ENCODE measurements at regions not wholly inside any gene's neighbourhood (a gene's known extent, or its start where the extent isn't known, plus 50 kb on each side); places are given as distances from the start of the nearest gene placed in this dataset.

DNA sequence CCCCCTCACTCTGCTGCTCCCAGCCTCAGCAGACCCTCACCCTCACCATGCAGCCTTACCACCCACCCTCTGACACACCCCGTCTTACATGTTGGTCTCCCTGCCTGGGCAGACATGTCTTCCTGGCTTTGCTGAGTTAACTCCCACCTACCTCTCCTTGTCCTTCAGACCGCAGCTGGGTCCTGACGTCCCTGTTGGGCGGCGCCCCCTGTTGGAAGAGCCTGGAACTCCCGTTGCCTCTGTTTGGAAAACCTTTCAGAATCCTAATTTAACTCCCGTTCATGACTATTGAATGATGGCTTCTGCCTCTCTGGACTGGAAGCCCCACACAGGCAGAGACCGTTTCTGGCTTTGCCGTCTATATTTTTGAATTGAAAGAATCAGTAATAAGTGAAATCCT, 245.1 kb downstream of the MYLK4 start:
- Histone ChIP-seq H3K9me3 (ENCODE audit: control insufficient read depth, low read length) (no peaks in the 10 kb centered on the region), H3K27ac (ENCODE audit: low read depth, low read length, severe bottlenecking) (no peak overlapping the region), H3K36me3 (ENCODE audit: control insufficient read depth, insufficient read depth, low read length) (no peaks in the 10 kb centered on the region), H3K4me1 (ENCODE audit: control insufficient read depth, insufficient read depth, low read length, poor library complexity, severe bottlenecking) (no peaks in the 10 kb centered on the region), H3K4me3 (ENCODE audit: extremely low read depth, insufficient read depth, low read length, poor library complexity, severe bottlenecking) (no peak overlapping the region)
- 53% methylated on average over 8 to 9 of the region's 9 CpGs for WGBS, 2 experiments (ENCODE audit: insufficient coverage in 2 of 2)

DNA sequence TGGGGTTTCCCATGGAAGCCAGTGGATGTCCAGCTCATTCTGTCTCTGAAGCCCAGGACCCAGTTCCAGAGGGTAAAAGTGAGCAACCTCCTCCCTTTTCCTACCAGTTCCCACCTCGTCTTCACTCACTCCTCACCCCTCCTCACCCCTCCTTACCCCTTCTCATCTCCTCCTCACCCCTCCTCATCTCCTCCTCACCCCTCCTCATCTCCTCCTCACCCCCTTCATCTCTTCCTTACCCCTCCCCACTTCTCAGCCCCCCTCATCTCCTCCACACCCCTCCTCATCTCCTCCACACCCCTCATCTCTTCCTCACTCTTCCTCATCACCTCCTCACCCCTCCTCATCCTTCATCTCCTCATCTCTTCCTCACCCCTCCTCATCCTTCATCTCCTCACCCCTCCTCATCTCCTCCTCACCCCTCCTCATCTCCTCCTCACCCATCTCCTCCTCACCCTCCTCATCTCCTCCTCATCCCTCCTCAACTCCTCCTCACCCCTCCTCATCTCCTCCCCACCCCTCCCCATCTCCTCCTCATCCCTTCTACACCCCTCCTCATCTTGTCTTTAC, 246.1 kb downstream of the MYLK4 start:
- H3K4me1 ChIP-seq (ENCODE audit: control insufficient read depth, insufficient read depth, low read length, poor library complexity, severe bottlenecking): no peaks in the 10 kb centered on the region
- 86 to 100% methylated on average over 1 of the region's 1 CpG for WGBS, 2 experiments (ENCODE audit: insufficient coverage in 2 of 2)
- H3K36me3 ChIP-seq (ENCODE audit: control insufficient read depth, insufficient read depth, low read length): no peaks in the 10 kb centered on the region
- no peaks in the 10 kb centered on the region for H3K9me3 ChIP-seq (ENCODE audit: control insufficient read depth, low read length)
- no peak overlapping the region for H3K27ac ChIP-seq (ENCODE audit: low read depth, low read length, severe bottlenecking)
- H3K4me3 ChIP-seq (ENCODE audit: extremely low read depth, insufficient read depth, low read length, poor library complexity, severe bottlenecking): no peak overlapping the region

DNA sequence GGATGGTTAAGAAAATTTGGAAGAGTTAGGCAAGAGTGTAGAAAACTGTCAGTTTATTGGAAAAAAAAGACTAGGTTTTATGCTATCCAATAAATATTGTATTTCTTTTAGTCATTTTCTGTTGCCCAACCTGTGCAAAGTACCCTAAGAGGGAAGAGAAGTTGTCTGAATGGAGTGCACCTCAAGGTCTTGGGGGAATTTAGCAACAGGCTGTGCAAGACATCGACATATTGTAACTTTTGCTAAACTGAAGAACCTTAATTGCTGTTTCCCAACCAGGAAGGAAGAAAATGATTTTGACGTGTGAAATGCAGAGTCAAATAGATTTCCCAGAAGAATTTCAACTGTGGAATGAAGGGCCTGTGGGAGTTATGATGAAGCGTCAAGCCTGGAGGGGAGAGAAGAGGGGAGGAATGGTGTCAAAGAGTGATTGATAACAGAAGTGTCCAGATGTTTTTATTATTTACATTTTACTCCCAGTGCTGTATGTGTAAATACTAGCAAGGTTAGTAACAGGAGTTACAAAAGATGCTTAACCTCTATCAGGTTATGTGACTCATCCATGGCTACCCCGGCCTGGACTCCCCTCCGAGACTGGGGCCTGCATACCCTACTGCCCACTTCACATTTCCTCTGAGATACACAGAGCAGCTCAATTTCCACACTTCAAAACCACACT, 246.8 kb downstream of the MYLK4 start:
- no peaks in the 10 kb centered on the region for H3K4me1 ChIP-seq (ENCODE audit: control insufficient read depth, insufficient read depth, low read length, poor library complexity, severe bottlenecking)
- no peak overlapping the region for H3K4me3 ChIP-seq (ENCODE audit: extremely low read depth, insufficient read depth, low read length, poor library complexity, severe bottlenecking)
- no peaks in the 10 kb centered on the region for H3K9me3 ChIP-seq (ENCODE audit: control insufficient read depth, low read length)
- 79 to 88% methylated on average over 4 of the region's 5 CpGs for WGBS, 2 experiments (ENCODE audit: insufficient coverage in 2 of 2)
- no peaks in the 10 kb centered on the region for H3K36me3 ChIP-seq (ENCODE audit: control insufficient read depth, insufficient read depth, low read length)
- no peak overlapping the region for H3K27ac ChIP-seq (ENCODE audit: low read depth, low read length, severe bottlenecking)

DNA sequence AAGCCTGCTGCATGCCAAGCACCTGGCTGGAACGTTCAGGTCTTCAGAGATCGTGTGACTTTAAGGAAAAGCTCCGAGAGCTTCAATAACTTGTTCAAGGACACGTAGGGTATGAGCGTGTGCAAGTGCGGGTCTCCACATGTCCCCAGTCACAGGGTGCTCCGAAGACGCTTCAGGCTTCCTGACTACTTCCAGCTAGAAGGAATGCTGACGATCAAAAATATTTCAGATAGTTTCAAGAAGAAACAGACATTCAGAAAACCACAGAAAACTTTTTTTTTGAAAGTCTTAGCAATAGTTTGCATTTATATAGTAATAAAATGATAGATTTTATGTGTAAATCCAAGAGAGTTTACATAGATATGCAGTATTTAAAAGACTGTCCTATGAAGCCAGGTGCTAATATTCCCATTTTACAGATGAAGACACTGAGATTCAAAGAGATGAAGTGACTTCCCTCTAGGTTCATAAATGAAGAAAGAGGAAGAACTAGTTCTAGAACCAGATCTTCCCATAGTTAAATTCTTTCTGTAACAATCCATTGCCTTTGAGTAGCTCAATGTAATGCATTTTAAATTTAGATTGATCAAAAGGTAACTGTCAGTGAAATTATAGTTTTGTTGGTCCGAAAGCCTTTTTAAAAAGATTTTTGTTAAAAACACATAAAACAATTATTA, 247.6 kb downstream of the MYLK4 start:
- Histone ChIP-seq H3K36me3 (ENCODE audit: control insufficient read depth, insufficient read depth, low read length) (no peaks in the 10 kb centered on the region), H3K9me3 (ENCODE audit: control insufficient read depth, low read length) (no peaks in the 10 kb centered on the region), H3K4me1 (ENCODE audit: control insufficient read depth, insufficient read depth, low read length, poor library complexity, severe bottlenecking) (no peaks in the 10 kb centered on the region), H3K27ac (ENCODE audit: low read depth, low read length, severe bottlenecking) (no peak overlapping the region), H3K4me3 (ENCODE audit: extremely low read depth, insufficient read depth, low read length, poor library complexity, severe bottlenecking) (no peak overlapping the region)
- 83 to 87% methylated on average over 8 of the region's 10 CpGs for WGBS, 2 experiments (ENCODE audit: insufficient coverage in 2 of 2)

DNA sequence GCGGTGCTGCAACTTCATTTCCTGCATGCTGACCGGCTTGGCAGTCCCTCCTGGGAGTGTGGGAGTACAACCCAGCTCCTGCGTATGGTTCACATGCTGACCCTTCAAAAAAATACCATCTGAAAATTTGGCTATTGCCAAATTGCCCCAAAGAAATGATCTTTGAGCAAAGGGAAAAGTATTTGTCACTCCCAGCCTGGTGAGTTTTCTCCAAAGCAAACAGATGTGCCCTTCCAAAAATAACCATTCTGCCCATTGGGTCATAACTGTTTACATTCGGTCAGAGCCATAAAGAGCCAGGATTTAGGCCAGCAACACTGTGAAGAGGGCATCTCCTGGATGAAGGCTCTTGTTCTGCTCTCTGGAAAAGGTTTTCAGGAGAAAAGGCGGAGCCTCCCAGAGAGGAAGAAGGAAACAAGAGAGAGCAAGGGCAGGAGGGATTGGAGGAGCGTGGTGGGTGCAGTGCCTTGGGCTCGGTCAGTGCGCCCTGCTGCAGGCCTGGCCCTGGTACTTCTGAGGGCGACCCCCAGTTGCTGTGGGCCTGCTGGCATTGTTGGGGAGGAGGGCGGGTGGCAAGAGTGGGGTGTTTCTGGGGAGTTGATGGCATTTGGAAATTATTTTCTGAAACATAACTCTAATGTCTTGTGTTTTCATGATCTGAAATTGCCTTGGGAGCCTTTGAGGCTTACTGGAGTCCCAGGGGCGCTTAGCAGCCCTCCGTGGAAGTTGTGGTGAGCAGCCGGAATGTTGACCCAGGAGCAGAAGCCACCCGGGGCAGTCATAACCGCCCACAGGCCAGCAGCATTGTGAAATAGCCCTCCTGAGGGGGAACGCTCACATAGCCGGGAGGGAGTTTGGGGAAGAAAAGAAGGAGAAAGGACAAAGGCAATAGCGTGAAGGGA, 248.4 kb downstream of the MYLK4 start:
- H3K9me3 ChIP-seq (ENCODE audit: control insufficient read depth, low read length): no peaks in the 10 kb centered on the region
- H3K36me3 ChIP-seq (ENCODE audit: control insufficient read depth, insufficient read depth, low read length): no peaks in the 10 kb centered on the region
- H3K27ac ChIP-seq (ENCODE audit: low read depth, low read length, severe bottlenecking): no peak overlapping the region
- H3K4me3 ChIP-seq (ENCODE audit: extremely low read depth, insufficient read depth, low read length, poor library complexity, severe bottlenecking): no peak overlapping the region
- H3K4me1 ChIP-seq (ENCODE audit: control insufficient read depth, insufficient read depth, low read length, poor library complexity, severe bottlenecking): no peaks in the 10 kb centered on the region
- WGBS, 2 experiments (ENCODE audit: insufficient coverage in 2 of 2): 77 to 87% methylated on average over 16 to 18 of the region's 18 CpGs

DNA sequence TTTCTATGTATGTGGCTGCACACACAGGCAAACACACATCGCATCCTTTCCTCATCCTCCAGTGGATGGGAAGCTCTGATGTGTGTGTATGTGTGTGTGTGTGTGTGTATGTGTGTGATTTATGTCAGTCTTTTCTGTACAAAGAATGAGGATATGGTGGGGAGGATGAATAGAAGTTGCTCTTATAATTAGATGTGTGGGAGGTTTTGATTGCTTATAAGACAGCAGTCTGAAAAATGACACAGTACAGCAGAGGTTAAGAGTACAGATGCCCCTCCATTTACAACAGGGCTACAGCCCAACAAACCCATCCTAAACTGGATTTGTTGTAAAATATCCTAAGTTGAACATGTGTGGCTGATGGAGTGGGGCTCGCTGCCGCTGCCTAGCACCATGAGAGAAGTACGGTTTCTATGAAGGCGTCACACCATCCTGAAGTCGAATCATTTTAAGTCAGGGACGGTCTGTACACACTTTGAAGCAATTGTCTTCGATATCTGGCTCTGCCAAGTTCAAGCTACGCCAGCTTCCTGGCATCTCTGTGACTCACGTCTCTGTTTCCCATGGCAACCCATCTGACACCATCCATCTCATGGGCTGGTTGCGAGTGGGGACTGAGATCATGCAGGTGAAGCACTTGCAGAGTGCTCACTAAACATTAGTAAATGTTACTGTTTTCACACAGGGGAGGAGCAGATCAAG, 252.6 kb downstream of the MYLK4 start:
- no peaks in the 10 kb centered on the region for H3K9me3 ChIP-seq (ENCODE audit: control insufficient read depth, low read length)
- H3K4me1 ChIP-seq (ENCODE audit: control insufficient read depth, insufficient read depth, low read length, poor library complexity, severe bottlenecking): no peaks in the 10 kb centered on the region
- no peak overlapping the region for H3K4me3 ChIP-seq (ENCODE audit: extremely low read depth, insufficient read depth, low read length, poor library complexity, severe bottlenecking)
- H3K36me3 ChIP-seq (ENCODE audit: control insufficient read depth, insufficient read depth, low read length): no peaks in the 10 kb centered on the region
- 92 to 96% methylated on average over 9 to 10 of the region's 11 CpGs for WGBS, 2 experiments (ENCODE audit: insufficient coverage in 2 of 2)
- H3K27ac ChIP-seq (ENCODE audit: low read depth, low read length, severe bottlenecking): no peak overlapping the region

DNA sequence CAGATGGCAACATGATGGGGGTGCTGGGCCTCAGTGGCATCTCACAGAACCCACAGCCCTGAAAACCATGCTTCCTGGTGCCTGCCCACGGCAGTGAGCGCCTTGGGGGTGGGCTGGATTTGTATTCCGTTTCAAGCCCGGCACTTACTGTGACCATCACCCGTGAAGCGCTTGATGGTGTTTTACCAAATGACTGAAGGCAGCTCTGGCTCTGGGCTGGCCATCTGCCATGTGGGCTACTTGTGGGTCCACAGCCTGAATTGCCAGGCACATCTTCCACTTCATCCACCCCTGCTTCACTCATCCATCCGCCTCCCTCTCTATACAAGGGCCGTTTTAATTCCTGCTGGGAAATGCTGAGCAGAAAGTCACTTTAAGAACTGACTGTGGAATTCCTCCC, 250.9 kb upstream of the GMDS start:
- H3K4me1 ChIP-seq (ENCODE audit: control insufficient read depth, insufficient read depth, low read length, poor library complexity, severe bottlenecking): no peaks in the 10 kb centered on the region
- WGBS, 2 experiments (ENCODE audit: insufficient coverage in 2 of 2): 71 to 79% methylated on average over 6 to 7 of the region's 8 CpGs
- no peak overlapping the region for H3K27ac ChIP-seq (ENCODE audit: low read depth, low read length, severe bottlenecking)
- H3K9me3 ChIP-seq (ENCODE audit: control insufficient read depth, low read length): no peaks in the 10 kb centered on the region
- no peak overlapping the region for H3K4me3 ChIP-seq (ENCODE audit: extremely low read depth, insufficient read depth, low read length, poor library complexity, severe bottlenecking)
- H3K36me3 ChIP-seq (ENCODE audit: control insufficient read depth, insufficient read depth, low read length): no peaks in the 10 kb centered on the region

DNA sequence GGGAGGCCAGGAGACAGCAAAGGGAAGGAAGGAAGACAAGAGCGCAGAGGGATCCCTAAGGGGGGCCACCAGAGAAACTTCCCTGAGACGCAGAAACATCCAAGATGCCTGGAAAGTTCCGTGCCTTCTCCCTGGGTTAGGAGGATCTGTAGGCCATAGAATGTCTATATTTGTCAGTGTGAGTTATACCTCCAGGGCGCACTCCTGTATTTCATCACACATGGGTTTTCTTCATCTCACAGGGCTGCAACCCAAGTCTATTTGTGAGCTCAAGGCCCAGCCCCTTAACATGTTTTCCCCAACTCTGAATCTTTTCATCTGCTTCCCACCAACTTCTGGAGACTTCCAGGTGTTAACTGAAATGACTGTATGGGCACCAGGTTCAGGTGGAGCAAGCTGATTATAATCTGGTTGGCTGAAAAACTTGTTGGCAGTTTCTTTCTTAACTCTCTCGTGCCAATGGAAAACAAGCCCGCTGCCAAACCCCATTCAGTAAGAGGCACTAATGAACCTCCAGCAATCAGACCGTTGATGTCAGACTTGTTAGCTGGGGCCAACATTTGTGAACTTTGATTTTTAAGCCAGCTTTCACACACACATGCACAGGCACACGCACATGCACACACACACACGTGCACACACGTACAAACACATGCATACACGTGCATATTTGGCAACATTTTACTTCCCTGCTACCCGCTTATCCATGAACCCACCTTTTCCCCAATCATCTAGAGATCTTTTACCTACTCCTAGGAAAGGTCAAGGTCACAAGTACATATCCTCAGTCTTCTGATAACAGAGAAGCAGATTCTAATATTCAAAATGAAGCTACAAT, 247.5 kb upstream of the GMDS start:
- Histone ChIP-seq H3K4me1 (ENCODE audit: control insufficient read depth, insufficient read depth, low read length, poor library complexity, severe bottlenecking) (no peaks in the 10 kb centered on the region), H3K4me3 (ENCODE audit: extremely low read depth, insufficient read depth, low read length, poor library complexity, severe bottlenecking) (no peak overlapping the region), H3K36me3 (ENCODE audit: control insufficient read depth, insufficient read depth, low read length) (no peaks in the 10 kb centered on the region), H3K9me3 (ENCODE audit: control insufficient read depth, low read length) (no peaks in the 10 kb centered on the region), H3K27ac (ENCODE audit: low read depth, low read length, severe bottlenecking) (no peak overlapping the region)
- 85 to 91% methylated on average over 11 of the region's 12 CpGs for WGBS, 2 experiments (ENCODE audit: insufficient coverage in 2 of 2)

DNA sequence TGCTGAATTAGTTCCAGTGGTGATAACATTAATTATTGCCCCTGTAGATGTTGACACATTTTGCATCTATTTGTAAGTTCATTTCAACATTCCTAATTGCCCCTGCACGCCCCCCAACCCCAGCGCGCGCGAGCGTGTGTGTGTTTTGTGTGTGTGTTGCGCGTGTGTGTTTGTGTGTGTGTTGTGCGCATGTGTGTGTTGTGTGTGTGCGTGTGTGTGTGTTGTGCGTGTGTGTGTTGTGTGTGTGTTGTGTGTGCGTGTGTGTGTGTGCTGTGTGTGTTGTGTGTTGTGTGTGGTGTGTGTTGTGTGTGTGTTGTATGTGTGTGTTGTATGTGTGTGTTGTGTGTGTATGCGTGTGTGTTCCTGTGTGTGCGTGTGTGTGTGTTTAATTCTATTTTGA, 245.7 kb upstream of the GMDS start:
- H3K4me3 ChIP-seq (ENCODE audit: extremely low read depth, insufficient read depth, low read length, poor library complexity, severe bottlenecking): no peak overlapping the region
- H3K9me3 ChIP-seq (ENCODE audit: control insufficient read depth, low read length): no peaks in the 10 kb centered on the region
- 96 to 100% methylated on average over 4 to 7 of the region's 14 CpGs for whole genome bisulfite sequencing, 2 experiments (ENCODE audit: insufficient coverage in 2 of 2)
- no peaks in the 10 kb centered on the region for H3K4me1 ChIP-seq (ENCODE audit: control insufficient read depth, insufficient read depth, low read length, poor library complexity, severe bottlenecking)
- no peak overlapping the region for H3K27ac ChIP-seq (ENCODE audit: low read depth, low read length, severe bottlenecking)
- no peaks in the 10 kb centered on the region for H3K36me3 ChIP-seq (ENCODE audit: control insufficient read depth, insufficient read depth, low read length)
